IMR-90 (cell line): ENCODE measurements at regions not wholly inside any gene's neighbourhood (a gene's known extent, or its start where the extent isn't known, plus 50 kb on each side); places are given as distances from the start of the nearest gene placed in this dataset.

Source experiments
- ATAC-seq: fragments of 200-7000 bp; cut with Tn5 transposase; 2 replicates; pipeline ENCODE4 v1.9.1; 2020; ENCODE audit warnings: low read depth, mild to moderate bottlenecking, moderate library complexity
- BruUV-seq: library from RNA; stranded (reverse); fragments of 400-500 nt; replicated peaks from 2 replicates; lab custom pipeline; 2021; lab: Mats Ljungman, UMichigan
- CTCF ChIA-PET: fragments of 300-600 bp; formaldehyde crosslinking; extraction: SDS; loops from one replicate; lab custom pipeline; 2021; ENCODE audit warnings: antibody characterized with exemption; lab: Yijun Ruan, JAX
- POLR2A ChIA-PET: fragments of 300-600 bp; sonication (Branson Sonifier 250); formaldehyde crosslinking; loops from one replicate; lab custom pipeline; 2022; ENCODE audit warnings: antibody characterized with exemption; ENCODE audit not compliant: unreplicated experiment; lab: Charles Lee
- DNase-seq: peaks from one replicate; pipeline ENCODE4 v3.0.0; 2013
- H2AFZ ChIP-seq: replicated peaks from 2 replicates; pipeline ENCODE3; 2013; ENCODE audit warnings: low read length, mild to moderate bottlenecking; ENCODE audit not compliant: poor library complexity
- H2AK5ac ChIP-seq: 2 replicates; pipeline ENCODE4 v1.6.1; 2013; ENCODE audit warnings: low read depth, low read length, inconsistent platforms
- H2AK9ac ChIP-seq: replicated peaks from 2 replicates; pipeline ENCODE3; 2013; ENCODE audit warnings: mild to moderate bottlenecking, low read depth, low read length, moderate library complexity; ENCODE audit not compliant: poor library complexity
- H2BK120ac ChIP-seq: 2 replicates; pipeline ENCODE4 v1.6.1; 2013; ENCODE audit warnings: low read depth, low read length, inconsistent platforms
- H2BK15ac ChIP-seq: 3 replicates; pipeline ENCODE4 v1.6.1; 2013; ENCODE audit warnings: low read depth, low read length, inconsistent platforms
- H2BK20ac ChIP-seq: 2 replicates; pipeline ENCODE4 v1.6.1; 2013; ENCODE audit warnings: low read depth, mild to moderate bottlenecking, inconsistent platforms, low read length, moderate library complexity
- H2BK5ac ChIP-seq: 2 replicates; pipeline ENCODE4 v1.6.1; 2013; ENCODE audit warnings: mild to moderate bottlenecking, low read depth, low read length, inconsistent platforms; ENCODE audit not compliant: poor library complexity, severe bottlenecking
- H3K14ac ChIP-seq: replicated peaks from 2 replicates; pipeline ENCODE4 v1.6.1; 2013; ENCODE audit warnings: low read depth, low read length, inconsistent platforms
- H3K18ac ChIP-seq: 2 replicates; pipeline ENCODE4 v1.6.1; 2013; ENCODE audit warnings: low read depth, low read length, control low read depth
- H3K23ac ChIP-seq: 2 replicates; pipeline ENCODE4 v1.6.1; 2013; ENCODE audit warnings: low read depth, low read length, inconsistent platforms
- H3K27ac ChIP-seq: 2 replicates; pipeline ENCODE4 v1.5.1; 2013; ENCODE audit warnings: mild to moderate bottlenecking, control low read depth, low read length; ENCODE audit not compliant: insufficient read depth
- H3K27me3 ChIP-seq: 2 replicates; pipeline ENCODE4 v1.6.1; 2013; ENCODE audit warnings: low read length; ENCODE audit not compliant: control insufficient read depth, insufficient read depth
- H3K36me3 ChIP-seq: 2 replicates; pipeline ENCODE4 v1.6.1; 2013; ENCODE audit warnings: low read length, mixed read lengths; ENCODE audit not compliant: control insufficient read depth, insufficient read depth
- H3K4ac ChIP-seq: 2 replicates; pipeline ENCODE4 v1.6.1; 2013; ENCODE audit warnings: low read depth, low read length, inconsistent platforms
- H3K4me1 ChIP-seq: 2 replicates; pipeline ENCODE4 v1.6.1; 2013; ENCODE audit warnings: low read length, mixed read lengths; ENCODE audit not compliant: control insufficient read depth, insufficient read depth
- H3K4me2 ChIP-seq: 2 replicates; pipeline ENCODE4 v1.6.1; 2013; ENCODE audit warnings: low read depth, mild to moderate bottlenecking, control low read depth, low read length, moderate library complexity
- H3K4me3 ChIP-seq: 2 replicates; pipeline ENCODE4 v1.5.1; 2013; ENCODE audit warnings: low read depth, mild to moderate bottlenecking, control low read depth, low read length, moderate library complexity; ENCODE audit not compliant: insufficient read depth
- H3K56ac ChIP-seq: 2 replicates; pipeline ENCODE4 v1.6.1; 2013; ENCODE audit warnings: low read length, inconsistent platforms; ENCODE audit not compliant: insufficient read depth; ENCODE audit errors: extremely low read depth
- H3K79me1 ChIP-seq, 2 experiments: 2 replicates each; pipeline ENCODE4 v1.6.1; 2013; ENCODE audit warnings: low read length in 2 of 2, inconsistent platforms in 1 of 2, low read depth in 1 of 2
- H3K9ac ChIP-seq: 2 replicates; pipeline ENCODE4 v1.6.1; 2013; ENCODE audit warnings: low read depth, low read length, control low read depth
- H3K9me1 ChIP-seq: 2 replicates; pipeline ENCODE4 v1.6.1; 2013; ENCODE audit warnings: low read length, inconsistent platforms; ENCODE audit not compliant: insufficient read depth
- H3K9me3 ChIP-seq: 2 replicates; pipeline ENCODE4 v1.6.1; 2013; ENCODE audit warnings: low read length; ENCODE audit not compliant: control insufficient read depth, insufficient read depth
- H4K20me1 ChIP-seq: 2 replicates; pipeline ENCODE4 v1.6.1; 2013; ENCODE audit warnings: low read length, inconsistent platforms; ENCODE audit not compliant: insufficient read depth
- H4K5ac ChIP-seq: 2 replicates; pipeline ENCODE4 v1.6.1; 2013; ENCODE audit warnings: mild to moderate bottlenecking, low read depth, low read length, control low read depth
- H4K8ac ChIP-seq, 2 experiments: 2 replicates each; pipeline ENCODE4 v1.6.1; 2013; ENCODE audit warnings: low read depth in 2 of 2, low read length in 2 of 2, control low read depth in 1 of 2, inconsistent platforms in 1 of 2
- H4K91ac ChIP-seq: 2 replicates; pipeline ENCODE4 v1.6.1; 2013; ENCODE audit warnings: low read depth, low read length, inconsistent platforms; ENCODE audit not compliant: insufficient read depth
- BHLHE40 ChIP-seq: fragments of 150-350 bp; IDR thresholded peaks from 2 replicates; pipeline ENCODE4 v1.6.1; 2016; ENCODE audit warnings: mild to moderate bottlenecking, low read depth, low read length
- CEBPB ChIP-seq: IDR thresholded peaks from 2 replicates; pipeline ENCODE4 v1.6.1; 2012; ENCODE audit warnings: low read depth, low read length, improper control_type of control experiment
- CHD1 ChIP-seq: IDR thresholded peaks from 2 replicates; pipeline ENCODE4 v1.6.1; 2012; ENCODE audit warnings: low read depth, low read length, improper control_type of control experiment
- CTCF ChIP-seq: conservative IDR thresholded peaks from 2 replicates; pipeline ENCODE4 v1.5.1; 2012; ENCODE audit warnings: mild to moderate bottlenecking, low read depth, low read length, improper control_type of control experiment
- ELK1 ChIP-seq: fragments of 150-350 bp; IDR thresholded peaks from 2 replicates; pipeline ENCODE4 v1.6.1; 2016; ENCODE audit warnings: low read depth, mild to moderate bottlenecking, low read length, moderate library complexity, borderline replicate concordance
- FOS ChIP-seq: fragments of 150-350 bp; IDR thresholded peaks from 2 replicates; pipeline ENCODE4 v1.6.1; 2016; ENCODE audit warnings: low read depth, low read length
- MAFK ChIP-seq: IDR thresholded peaks from 2 replicates; pipeline ENCODE4 v1.6.1; 2012; ENCODE audit warnings: low read depth, low read length, improper control_type of control experiment
- MAZ ChIP-seq: IDR thresholded peaks from 2 replicates; pipeline ENCODE4 v1.6.1; 2012; ENCODE audit warnings: low read depth, mild to moderate bottlenecking, low read length, improper control_type of control experiment, moderate library complexity, borderline replicate concordance
- MXI1 ChIP-seq: IDR thresholded peaks from 2 replicates; pipeline ENCODE4 v1.6.1; 2012; ENCODE audit warnings: low read depth, mild to moderate bottlenecking, low read length, moderate library complexity, borderline replicate concordance
- NFE2L2 ChIP-seq: fragments of 150-350 bp; IDR thresholded peaks from 2 replicates; pipeline ENCODE4 v1.6.1; 2016; ENCODE audit warnings: low read depth, mild to moderate bottlenecking, low read length
- POLR2A ChIP-seq: IDR thresholded peaks from 2 replicates; pipeline ENCODE4 v1.6.1; 2012; ENCODE audit warnings: mild to moderate bottlenecking, low read depth, low read length
- RAD21 ChIP-seq: IDR thresholded peaks from 2 replicates; pipeline ENCODE4 v1.6.1; 2012; ENCODE audit warnings: low read length, improper control_type of control experiment
- RCOR1 ChIP-seq: IDR thresholded peaks from 2 replicates; pipeline ENCODE4 v1.6.1; 2012; ENCODE audit warnings: mild to moderate bottlenecking, low read length, improper control_type of control experiment; ENCODE audit not compliant: insufficient replicate concordance
- RFX5 ChIP-seq: IDR thresholded peaks from 2 replicates; pipeline ENCODE4 v1.8.0; 2012; ENCODE audit warnings: low read depth, mild to moderate bottlenecking, low read length, moderate library complexity
- SMC3 ChIP-seq: fragments of 150-350 bp; IDR thresholded peaks from 2 replicates; pipeline ENCODE4 v1.6.1; 2016; ENCODE audit warnings: low read depth, mild to moderate bottlenecking, antibody characterized with exemption, low read length, moderate library complexity
- WGBS, 2 experiments: methylation state at CpG; one replicate each; pipeline versions ENCODE4 v1.1.5 to v1.1.7; 2013; ENCODE audit warnings: missing lambda C conversion rate in 2 of 2; ENCODE audit not compliant: insufficient read length in 1 of 2; ENCODE audit errors: extremely low coverage in 2 of 2; 5-methylcytosine and 5-hydroxymethylcytosine counted together
- dilution Hi-C: fragments of 300-500 bp; cut with HindIII; formaldehyde crosslinking; loops from one replicate; pipeline ENCODE4 v1.14.3; 2018; ENCODE audit warnings: low sequenced_read_pairs; ENCODE audit not compliant: unreplicated experiment
- in situ Hi-C: fragments of 300-500 bp; cut with MboI; formaldehyde crosslinking; loops from 3 replicates; pipeline ENCODE4 v1.14.3; 2019; ENCODE audit warnings: low sequenced_read_pairs, inconsistent platforms, mixed read lengths
- intact Hi-C: fragments of 100-400 bp; cut with micrococcal nuclease; formaldehyde crosslinking; loops from 2 replicates; pipeline ENCODE4 v1.10.0; 2022
- TF ChIP-seq, protein P1 (sequence below): fragments of 150-350 bp; IDR thresholded peaks from 2 replicates; pipeline ENCODE4 v1.6.1; 2017; ENCODE audit warnings: mild to moderate bottlenecking, antibody characterized with exemption, low read length, low read depth

- no peak overlapping the region for H3K14ac ChIP-seq
- no peak overlapping the region for H2BK15ac ChIP-seq
- CTCF ChIA-PET = no interaction called here
- no peak overlapping the region for H3K27ac ChIP-seq
- no peak overlapping the region for H2BK5ac ChIP-seq
- TF ChIP-seq MAFK = no peak
- TF ChIP-seq RCOR1 = no peak
- no peak for TF ChIP-seq RFX5
- no peak for TF ChIP-seq FOS
- TF ChIP-seq MAZ = no peak
- TF ChIP-seq NFE2L2 = no peak
- no peak for TF ChIP-seq CHD1
- no peak for TF ChIP-seq ELK1
- TF ChIP-seq SMC3 = no peak
- TF ChIP-seq MXI1 = no peak
- TF ChIP-seq POLR2A = no peak
- no peak for TF ChIP-seq RAD21
- TF ChIP-seq, protein P1, sequence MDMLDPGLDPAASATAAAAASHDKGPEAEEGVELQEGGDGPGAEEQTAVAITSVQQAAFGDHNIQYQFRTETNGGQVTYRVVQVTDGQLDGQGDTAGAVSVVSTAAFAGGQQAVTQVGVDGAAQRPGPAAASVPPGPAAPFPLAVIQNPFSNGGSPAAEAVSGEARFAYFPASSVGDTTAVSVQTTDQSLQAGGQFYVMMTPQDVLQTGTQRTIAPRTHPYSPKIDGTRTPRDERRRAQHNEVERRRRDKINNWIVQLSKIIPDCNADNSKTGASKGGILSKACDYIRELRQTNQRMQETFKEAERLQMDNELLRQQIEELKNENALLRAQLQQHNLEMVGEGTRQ = no peak
- no peak for TF ChIP-seq BHLHE40
- no peak for TF ChIP-seq CTCF
- TF ChIP-seq CEBPB = no peak
- H3K9me1 ChIP-seq = no peaks in the 10 kb centered on the region
- H2AK9ac ChIP-seq = no peak overlapping the region
- peak; percentile 16 for DNase-seq
- H2BK20ac ChIP-seq = no peak overlapping the region
- BruUV-seq = no TSS peak
- H3K36me3 ChIP-seq = no peaks in the 10 kb centered on the region
- WGBS, 2 experiments = no CpG with 5 or more reads among the region's 3 CpGs
- H4K8ac ChIP-seq = no peak overlapping the region
- POLR2A ChIA-PET = no interaction called here
- no peaks in the 10 kb centered on the region for H3K27me3 ChIP-seq
- intact Hi-C loops = no loop called here
- no peak overlapping the region for H3K4ac ChIP-seq
- no peaks in the 10 kb centered on the region for H3K4me1 ChIP-seq
- no peak overlapping the region for H4K5ac ChIP-seq
- H3K18ac ChIP-seq = no peak overlapping the region
- no peaks in the 10 kb centered on the region for H3K79me1 ChIP-seq
- H4K91ac ChIP-seq = no peak overlapping the region
- in situ Hi-C loops = no loop called here
- no peak overlapping the region for H3K23ac ChIP-seq
- H4K20me1 ChIP-seq = no peaks in the 10 kb centered on the region
- H3K9me3 ChIP-seq = no peaks in the 10 kb centered on the region
- no peak overlapping the region for H2AFZ ChIP-seq
- no peak overlapping the region for H2BK120ac ChIP-seq
- no peak overlapping the region for H2AK5ac ChIP-seq
- H3K4me3 ChIP-seq = no peak overlapping the region
- no peak overlapping the region for H3K56ac ChIP-seq
- H3K9ac ChIP-seq = no peak overlapping the region
- ATAC-seq = no peak
- dilution Hi-C loops = no loop called here
- H3K4me2 ChIP-seq = no peak overlapping the region
Observed at GRCh38 chr4:29405116-29405515, 1315.1 kb upstream of the PCDH7 start.
